Fibroblast of peridontal ligament (primary cell): ENCODE measurements at regions not wholly inside any gene's neighbourhood (a gene's known extent, or its start where the extent isn't known, plus 50 kb on each side); places are given as distances from the start of the nearest gene placed in this dataset.
"Not testable (repeated sequence)": the region's sequence is repeated elsewhere in the genome, so short reads cannot be mapped to it uniquely, and the experiment has no call there.

Experiments
- DNase-seq: peaks from one replicate; pipeline ENCODE4 v3.0.0-alpha.2; 2010; ENCODE audit errors: extremely low read depth

- DNase-seq, result no peak
These were observed 161.1 kb upstream of the OLIG3 start for GRCh38 chr6:137655291-137655690.

DNA sequence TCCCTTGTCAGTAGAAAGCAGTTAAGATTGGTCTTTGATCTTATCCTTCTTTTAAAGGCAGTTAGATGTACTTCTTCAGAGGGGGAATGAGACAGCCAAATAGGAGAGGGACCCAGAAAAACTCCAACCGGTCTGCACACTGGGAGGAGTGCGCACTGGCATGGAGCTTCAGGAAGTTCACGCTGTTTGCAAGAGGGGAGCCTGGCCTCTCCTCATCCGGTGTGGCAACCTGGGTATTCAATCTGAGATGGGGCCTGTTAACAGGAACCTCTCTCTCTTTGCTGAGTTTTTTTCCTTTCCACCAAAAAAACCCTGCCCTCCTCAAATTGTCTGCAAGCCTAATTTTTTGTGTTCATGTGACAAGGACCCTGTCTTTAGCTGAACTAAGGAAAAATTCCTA lies 162.5 kb upstream of the OLIG3 start:
- no peak for DNase-seq

DNA sequence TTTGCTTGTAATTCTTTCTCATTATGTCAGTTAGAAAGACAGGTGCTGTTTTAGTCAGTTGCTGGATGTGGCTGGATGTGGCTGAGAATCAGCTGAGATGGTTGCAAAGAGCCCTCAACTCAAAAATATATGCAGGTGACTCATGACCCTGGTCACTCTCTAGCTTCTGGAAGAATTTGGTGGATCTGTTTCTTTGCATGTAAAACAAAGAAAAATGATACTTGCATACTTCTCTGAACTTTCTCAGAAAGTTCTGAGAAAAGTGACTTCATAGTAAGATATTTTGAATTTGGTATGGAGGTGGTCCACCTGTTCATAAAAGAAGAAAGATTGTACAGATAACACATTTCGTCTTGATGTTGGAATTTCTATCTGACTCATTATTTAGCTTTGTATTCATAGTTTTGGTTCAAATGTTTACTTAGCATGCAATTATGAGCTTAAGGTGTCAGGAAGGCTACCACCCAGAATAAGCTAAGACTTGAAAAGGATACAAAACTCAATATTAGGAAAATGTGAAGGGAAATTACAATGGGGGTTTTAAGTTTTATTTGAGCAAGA lies 163.2 kb upstream of the OLIG3 start:
- DNase-seq, result no peak

DNA sequence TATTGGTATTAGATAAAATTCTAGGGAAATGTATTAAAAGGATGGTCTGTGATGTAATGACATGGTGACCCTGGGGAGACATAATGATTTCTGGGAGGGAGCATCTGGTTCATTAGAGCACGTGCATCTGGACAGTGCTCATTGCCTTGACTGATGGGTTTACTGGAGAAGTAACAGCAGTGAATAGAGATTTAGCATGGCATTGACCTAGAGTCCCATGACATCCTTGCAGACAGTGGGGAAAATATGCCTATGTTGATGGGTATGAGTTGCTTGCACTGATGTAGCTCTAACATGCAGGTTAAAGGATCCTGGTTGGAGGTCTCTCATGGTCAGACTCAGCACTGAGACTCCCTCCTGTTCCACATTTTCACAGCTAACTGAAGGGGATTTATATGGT lies 164.1 kb upstream of the OLIG3 start:
- no peak for DNase-seq

GRCh38 chr6:137659871-137660270 lies 165.7 kb upstream of the OLIG3 start:
- no peak for DNase-seq

- no peak for DNase-seq
These were observed 166.1 kb upstream of the OLIG3 start for GRCh38 chr6:137660296-137660731.

- peak; percentile 35 for DNase-seq
These were observed 167.4 kb upstream of the OLIG3 start for GRCh38 chr6:137661601-137662000.

- DNase-seq, result peak; percentile 55
These were observed 170.0 kb upstream of the OLIG3 start for GRCh38 chr6:137664183-137664582.

DNA sequence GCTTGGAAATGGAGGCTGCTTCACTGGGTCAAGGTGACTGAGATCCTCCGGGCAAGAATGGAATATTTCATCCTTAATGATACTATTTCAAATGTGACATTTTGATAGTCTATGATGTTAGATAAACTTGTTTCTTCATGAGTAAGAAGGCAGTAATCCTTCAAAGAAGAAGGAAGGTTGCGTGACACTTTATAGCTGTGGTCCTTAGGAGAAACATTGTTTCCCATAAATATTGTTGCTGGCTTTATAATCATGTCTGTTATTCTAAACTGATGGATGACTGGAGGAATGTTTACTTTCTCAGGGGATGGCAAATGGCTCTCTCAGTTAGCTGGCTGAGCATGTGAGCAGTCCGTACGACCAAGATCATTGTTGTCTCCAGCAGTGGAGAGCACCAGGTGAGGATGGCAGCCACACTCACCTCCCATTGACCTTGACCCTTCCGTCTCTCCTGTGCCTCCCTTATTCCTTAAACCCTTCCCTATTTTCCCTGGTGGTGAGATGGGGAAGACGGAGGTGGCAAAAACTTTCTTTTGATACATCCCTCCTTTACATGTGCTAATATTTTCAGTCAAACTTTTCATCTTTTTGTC lies 171.2 kb upstream of the OLIG3 start:
- no peak for DNase-seq

GRCh38 chr6:137666202-137666774 lies 172.1 kb upstream of the OLIG3 start:
- DNase-seq, result no peak

DNA sequence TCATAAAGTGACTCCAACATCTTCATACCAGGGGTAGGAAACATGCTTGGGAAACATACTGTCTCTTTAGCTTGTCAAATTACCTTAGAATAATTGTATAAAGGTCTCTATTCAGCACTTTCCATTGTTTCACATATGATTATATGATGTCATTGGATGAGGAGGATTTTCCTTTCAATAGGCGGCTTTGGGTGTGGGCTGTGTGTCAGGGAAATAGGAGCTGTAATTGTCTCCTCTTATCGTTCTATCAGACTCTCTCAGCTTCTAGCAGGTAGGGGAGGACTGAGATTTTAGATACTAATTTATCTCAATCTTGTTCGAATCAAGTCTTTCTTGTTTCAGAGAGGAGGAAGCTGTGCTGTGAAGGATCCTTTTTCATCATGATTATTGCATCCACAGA lies 179.4 kb upstream of the OLIG3 start:
- DNase-seq, result no peak

- DNase-seq, result no peak
These were observed 182.7 kb upstream of the OLIG3 start for GRCh38 chr6:137676888-137677287.

GRCh38 chr6:137677709-137678108 lies 183.5 kb upstream of the OLIG3 start:
- no peak for DNase-seq

- no peak for DNase-seq
These were observed 184.3 kb upstream of the OLIG3 start for GRCh38 chr6:137678451-137678850.

DNA sequence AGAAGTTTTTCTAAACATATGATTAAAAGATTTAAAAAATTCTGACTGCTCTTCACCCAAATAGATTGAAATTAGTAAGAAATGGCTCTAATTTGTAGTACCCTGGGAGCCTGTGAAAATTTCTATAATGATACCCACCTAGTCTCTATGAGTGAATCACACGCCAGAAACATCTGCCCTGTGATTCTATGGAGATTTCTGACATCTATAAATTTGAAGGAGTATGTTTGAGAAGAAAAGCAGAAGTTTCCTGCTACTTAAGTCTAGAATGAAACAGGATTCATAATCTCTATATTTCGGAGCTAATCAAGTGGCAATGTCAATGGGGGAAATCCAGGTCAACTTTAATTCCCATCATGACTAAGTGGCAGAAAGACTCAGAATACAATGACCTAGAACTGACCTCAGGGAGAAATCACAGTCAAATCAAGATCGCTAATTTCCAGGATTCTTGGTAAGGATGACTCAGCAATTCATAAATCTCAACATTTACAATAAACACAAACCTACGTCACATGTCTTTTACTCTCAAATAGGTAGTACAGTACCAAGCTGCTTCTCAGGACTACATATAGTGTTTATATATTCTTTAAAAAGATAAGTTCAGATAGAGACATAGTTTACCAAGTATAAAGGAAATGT lies 186.2 kb upstream of the TNFAIP3 start:
- peak; percentile 62 for DNase-seq

GRCh38 chr6:137681445-137682009 lies 185.5 kb upstream of the TNFAIP3 start:
- no peak for DNase-seq

GRCh38 chr6:137682658-137683057 lies 184.4 kb upstream of the TNFAIP3 start:
- not testable (repeated sequence) for DNase-seq

- DNase-seq, result no peak
These were observed 183.1 kb upstream of the TNFAIP3 start for GRCh38 chr6:137683916-137684315.

DNA sequence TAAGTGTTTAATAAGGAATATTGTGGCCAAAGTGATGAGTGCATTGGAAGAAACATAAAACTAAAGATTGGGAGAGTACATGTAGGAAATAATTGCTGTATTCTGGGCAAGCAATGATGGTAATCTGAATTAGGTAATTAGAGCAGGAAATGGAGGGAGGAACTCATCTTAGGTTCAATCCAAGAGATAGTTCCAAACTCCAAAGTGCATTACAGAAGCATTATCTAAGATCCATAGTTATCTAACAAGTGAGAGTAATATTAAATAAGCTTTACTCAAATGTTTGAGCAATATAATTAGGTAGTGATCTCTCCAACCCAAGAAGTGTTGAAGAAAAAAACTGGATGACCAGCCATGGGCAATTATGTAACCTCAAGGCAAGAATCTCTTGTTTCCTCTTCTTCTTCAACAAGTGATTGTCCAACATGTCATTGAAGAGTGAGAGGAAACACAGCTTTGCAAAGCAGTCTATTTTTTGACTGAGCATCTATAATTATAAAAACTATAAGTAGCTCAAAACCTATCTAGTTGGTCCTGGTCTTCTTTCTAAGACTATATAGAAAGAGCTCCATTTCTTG lies 181.2 kb upstream of the TNFAIP3 start:
- DNase-seq, result no peak

- no peak for DNase-seq
These were observed 179.2 kb upstream of the TNFAIP3 start for GRCh38 chr6:137687818-137688217.

DNA sequence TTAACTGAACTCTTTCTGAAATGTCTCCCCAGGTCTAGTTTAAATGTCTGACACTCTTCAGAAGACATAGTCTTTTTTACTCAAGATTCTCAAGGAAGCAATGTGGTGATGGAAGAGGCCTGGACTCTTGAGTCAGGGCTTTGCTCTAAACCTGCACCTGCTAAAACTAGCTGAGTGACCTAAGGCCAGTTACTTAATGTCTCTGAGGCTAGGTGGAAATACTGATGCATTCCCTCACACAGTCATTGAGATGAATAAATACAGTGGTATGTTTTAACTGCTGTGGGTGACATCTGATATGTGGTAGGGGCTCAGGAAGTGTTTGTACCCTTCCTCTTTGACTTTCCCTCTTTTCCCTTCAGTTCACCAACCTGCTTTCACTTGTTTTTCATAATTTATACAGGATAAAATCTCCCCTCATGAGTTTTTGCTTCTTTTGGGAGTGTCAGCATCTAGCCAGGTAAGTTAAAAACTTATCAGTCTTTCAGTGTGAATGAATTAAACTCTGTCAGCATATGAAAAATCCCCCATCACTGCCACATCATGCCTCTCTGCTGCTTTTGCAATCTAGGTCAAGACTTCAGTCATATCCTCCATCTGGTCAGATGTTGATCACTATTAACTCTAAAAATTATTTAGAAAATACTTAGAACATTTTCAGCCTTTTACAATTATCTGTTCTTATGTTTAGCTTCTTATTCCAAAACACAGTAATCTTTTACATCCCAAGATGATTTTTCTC lies 178.7 kb upstream of the TNFAIP3 start:
- DNase-seq, result no peak

DNA sequence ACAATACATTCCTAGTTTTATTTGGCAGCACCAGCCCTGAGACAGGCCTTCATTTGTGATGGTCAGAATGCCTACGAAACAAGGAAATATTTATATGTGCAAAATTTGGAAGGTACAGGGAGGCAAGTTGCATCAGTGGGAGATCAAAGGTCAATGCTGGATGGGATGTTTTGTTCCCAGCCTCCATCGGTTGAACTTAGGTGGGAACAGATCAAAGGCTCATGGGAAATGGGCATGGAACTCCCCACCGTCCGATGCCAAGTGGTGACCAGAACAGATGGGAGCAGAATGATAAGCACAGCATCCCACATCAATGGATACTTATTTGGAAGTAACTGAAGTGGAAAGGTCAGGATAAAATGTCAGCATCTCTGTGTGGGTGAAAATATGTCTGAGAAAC lies 177.7 kb upstream of the TNFAIP3 start:
- DNase-seq, result no peak
